AG09319 (cell line): ENCODE measurements at regions not wholly inside any gene's neighbourhood (a gene's known extent, or its start where the extent isn't known, plus 50 kb on each side); places are given as distances from the start of the nearest gene placed in this dataset.

Source experiments
- DNase-seq: peaks from one replicate; pipeline ENCODE4 v3.0.0-alpha.2; 2010; ENCODE audit warnings: low read depth; ENCODE audit errors: extremely low read depth
- TF ChIP-seq, protein P1 (sequence below): IDR thresholded peaks from 2 replicates; pipeline ENCODE4 v1.5.1; 2011; ENCODE audit warnings: low read depth, mild to moderate bottlenecking, inconsistent platforms, low read length, moderate library complexity

DNA sequence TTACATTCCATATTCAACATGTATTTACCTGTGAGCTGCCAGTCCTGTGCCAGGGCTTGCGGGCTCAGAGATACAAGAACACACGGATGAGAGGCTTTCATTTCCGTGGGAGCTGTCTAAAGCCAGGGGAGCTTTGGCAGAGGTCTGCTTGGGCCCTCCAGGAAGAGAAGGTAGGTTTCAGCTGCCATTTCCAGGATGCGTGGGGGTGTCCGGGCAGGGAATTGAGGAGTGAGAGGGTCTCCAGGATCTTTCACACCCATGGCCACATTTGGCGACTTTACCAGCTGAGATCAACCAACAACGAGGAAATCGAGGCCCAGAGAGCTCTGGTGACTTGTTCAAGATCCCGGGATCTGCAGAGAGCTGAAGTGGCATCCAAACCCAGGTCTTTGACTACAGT lies 119.6 kb downstream of the BUD13 start:
- DNase-seq = no peak
- TF ChIP-seq, protein P1, sequence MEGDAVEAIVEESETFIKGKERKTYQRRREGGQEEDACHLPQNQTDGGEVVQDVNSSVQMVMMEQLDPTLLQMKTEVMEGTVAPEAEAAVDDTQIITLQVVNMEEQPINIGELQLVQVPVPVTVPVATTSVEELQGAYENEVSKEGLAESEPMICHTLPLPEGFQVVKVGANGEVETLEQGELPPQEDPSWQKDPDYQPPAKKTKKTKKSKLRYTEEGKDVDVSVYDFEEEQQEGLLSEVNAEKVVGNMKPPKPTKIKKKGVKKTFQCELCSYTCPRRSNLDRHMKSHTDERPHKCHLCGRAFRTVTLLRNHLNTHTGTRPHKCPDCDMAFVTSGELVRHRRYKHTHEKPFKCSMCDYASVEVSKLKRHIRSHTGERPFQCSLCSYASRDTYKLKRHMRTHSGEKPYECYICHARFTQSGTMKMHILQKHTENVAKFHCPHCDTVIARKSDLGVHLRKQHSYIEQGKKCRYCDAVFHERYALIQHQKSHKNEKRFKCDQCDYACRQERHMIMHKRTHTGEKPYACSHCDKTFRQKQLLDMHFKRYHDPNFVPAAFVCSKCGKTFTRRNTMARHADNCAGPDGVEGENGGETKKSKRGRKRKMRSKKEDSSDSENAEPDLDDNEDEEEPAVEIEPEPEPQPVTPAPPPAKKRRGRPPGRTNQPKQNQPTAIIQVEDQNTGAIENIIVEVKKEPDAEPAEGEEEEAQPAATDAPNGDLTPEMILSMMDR = no peak

DNA sequence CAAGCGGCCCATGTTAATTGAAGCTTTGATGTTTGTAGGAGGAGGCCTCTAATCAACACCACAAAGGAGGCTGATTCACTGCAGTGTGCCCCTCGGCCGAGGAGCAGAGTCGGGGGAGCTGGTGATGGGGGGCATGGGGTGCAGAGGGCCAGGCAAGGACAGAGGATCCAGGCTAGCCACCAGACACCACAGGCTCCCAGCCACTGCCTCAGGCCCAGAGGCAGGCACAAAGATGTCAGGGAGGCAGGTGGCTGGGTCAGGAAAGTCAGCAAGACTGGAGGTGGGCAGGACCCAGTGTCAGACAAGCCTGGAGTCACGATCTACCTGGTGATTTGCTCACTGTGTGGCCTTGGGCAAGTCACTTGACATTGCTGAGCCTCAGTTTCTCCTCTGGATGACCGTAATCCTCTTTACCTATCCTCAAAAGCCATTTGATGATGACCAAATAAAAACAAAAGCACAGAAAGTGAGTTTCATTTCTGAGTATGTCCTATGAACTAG lies 121.0 kb downstream of the BUD13 start:
- TF ChIP-seq, protein P1 = no peak
- DNase-seq = no peak

- TF ChIP-seq, protein P1 = no peak
- DNase-seq = no peak
Observed at GRCh38 chr11:116651098-116651736, 121.6 kb downstream of the BUD13 start.

- TF ChIP-seq, protein P1 = no peak
Observed at GRCh38 chr11:116650052-116650451, 122.7 kb downstream of the BUD13 start.

DNA sequence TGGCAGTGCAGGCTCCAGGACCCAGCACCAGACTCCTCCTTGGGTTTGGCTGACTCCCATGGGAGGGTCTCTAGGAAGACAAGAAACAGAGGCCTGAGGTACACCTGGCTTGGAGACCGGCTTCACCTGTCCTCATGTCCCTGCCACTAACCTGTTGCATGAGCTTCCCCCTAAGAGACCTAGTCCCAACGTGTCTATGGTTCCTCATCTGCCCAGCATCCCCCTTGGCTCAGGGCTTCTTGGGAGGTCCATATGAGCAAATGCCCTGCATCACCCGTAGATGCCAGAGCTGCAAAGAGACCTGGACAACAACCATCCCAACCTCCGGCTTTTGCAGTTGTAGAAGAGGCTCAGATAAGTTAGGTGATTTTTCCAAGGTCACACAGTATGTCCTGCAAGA lies 123.5 kb downstream of the BUD13 start:
- TF ChIP-seq, protein P1 = no peak
- DNase-seq = no peak

More at GRCh38 chr11:116650052-116650451, 122.7 kb downstream of the BUD13 start:
- no peak for DNase-seq

DNA sequence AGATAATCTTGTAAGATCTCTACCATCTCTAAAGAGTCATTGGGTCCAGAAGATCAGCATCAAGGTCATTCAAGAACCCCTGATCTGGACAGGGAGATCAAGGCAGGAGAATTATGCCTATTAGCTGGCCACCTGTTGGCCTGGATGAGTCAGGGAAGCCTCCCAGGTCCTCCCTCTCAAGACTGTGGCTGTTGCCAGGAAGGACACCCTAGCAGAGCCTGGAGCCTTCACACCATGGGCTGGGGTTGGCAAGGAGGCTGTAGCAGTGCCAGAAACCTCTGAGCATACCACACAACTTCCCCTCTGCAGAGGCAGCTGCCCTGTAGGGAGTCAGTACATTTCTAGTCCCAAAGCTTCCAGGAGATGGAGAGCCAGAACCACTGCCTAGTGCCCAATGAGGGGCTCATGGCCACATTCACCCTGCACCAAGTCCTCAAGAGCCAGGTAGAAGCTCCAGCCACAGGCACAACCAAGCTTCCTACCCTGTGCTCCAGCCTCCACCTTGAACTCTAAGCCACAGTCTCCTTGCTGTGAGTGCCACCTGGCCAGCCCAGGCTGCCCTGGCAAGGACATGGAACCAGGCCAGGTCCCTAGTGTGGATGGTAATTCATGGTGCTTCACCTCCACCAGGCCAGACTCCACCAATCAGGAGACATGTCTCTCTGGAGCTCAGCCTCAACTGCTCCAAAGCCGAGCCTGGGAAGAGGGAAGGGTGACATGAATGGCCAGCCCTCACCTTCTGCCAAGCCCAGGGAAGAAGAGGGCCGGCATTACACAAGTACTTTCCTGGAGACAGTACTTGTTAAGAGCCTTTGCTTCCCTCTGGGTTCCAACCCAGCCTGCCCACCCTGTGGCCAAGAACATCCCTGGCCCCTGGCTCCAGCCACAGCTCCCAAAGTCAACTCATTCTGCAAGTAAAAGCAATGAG lies 124.3 kb downstream of the BUD13 start:
- TF ChIP-seq, protein P1 = no peak
- DNase-seq = no peak
